ENCODE measurements at regions not wholly inside any gene's neighbourhood (a gene's known extent, or its start where the extent isn't known, plus 50 kb on each side); places are given as distances from the start of the nearest gene placed in this dataset.

DNA sequence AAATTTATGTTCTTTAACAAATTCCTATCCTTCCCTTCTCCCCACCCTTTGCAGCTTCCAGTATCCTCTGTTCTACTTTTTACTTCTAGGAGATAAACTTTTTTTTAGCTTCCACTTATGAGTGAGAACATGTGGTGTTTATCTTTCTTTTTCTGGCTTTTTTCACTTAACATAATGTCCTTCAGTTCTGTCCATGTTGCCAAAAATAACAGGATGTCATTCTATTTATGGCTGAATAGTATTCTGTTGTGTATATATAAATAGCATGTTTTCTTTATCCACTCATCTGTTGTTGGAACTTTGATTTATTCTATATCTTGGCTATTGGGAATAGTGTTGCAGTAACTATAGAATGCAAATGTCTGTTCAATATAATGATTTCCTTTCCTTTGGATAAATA lies 1191.2 kb downstream of the CNTNAP5 start:
- H2AFZ ChIP-seq (ENCODE audit: insufficient read depth, low read depth, low read length, poor library complexity, severe bottlenecking): no peak overlapping the region
- no peaks in the 10 kb centered on the region for H3K36me3 ChIP-seq (replicated peaks in 1 of 2; ENCODE audit: control extremely low read depth in 1 of 2, control insufficient read depth in 1 of 2, extremely low read depth in 1 of 2, insufficient read depth in 2 of 2, low read length in 1 of 2)
- Mint-ChIP-seq H3K9me3 (ENCODE audit: insufficient read depth) (peaks cover 6% of the 10 kb centered on the region), H3K4me1 (no peaks in the 10 kb centered on the region), H3K4me3 (no peak overlapping the region), H3K27me3 (no peaks in the 10 kb centered on the region), H3K27ac (no peak overlapping the region)
- H3K27me3 ChIP-seq (replicated peaks in 1 of 4; ENCODE audit: control extremely low read depth in 1 of 4, control insufficient read depth in 3 of 4, insufficient read depth in 4 of 4, low read length in 3 of 4): no peaks in the 10 kb centered on the region
- no peak for TF ChIP-seq EZH2 (IDR thresholded peaks at IDR 0.05; ENCODE audit: borderline replicate concordance, insufficient read depth, low read depth, low read length, poor library complexity, severe bottlenecking)
- TF ChIP-seq, protein P1, sequence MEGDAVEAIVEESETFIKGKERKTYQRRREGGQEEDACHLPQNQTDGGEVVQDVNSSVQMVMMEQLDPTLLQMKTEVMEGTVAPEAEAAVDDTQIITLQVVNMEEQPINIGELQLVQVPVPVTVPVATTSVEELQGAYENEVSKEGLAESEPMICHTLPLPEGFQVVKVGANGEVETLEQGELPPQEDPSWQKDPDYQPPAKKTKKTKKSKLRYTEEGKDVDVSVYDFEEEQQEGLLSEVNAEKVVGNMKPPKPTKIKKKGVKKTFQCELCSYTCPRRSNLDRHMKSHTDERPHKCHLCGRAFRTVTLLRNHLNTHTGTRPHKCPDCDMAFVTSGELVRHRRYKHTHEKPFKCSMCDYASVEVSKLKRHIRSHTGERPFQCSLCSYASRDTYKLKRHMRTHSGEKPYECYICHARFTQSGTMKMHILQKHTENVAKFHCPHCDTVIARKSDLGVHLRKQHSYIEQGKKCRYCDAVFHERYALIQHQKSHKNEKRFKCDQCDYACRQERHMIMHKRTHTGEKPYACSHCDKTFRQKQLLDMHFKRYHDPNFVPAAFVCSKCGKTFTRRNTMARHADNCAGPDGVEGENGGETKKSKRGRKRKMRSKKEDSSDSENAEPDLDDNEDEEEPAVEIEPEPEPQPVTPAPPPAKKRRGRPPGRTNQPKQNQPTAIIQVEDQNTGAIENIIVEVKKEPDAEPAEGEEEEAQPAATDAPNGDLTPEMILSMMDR (IDR thresholded peaks at IDR 0.05): no peak
- no peak for ATAC-seq (ENCODE audit: low read depth)
- ChIA-PET POLR2A (no interaction called here), CTCF (no interaction called here)
- H3K4me2 ChIP-seq (replicated peaks; ENCODE audit: low read depth, low read length, poor library complexity, severe bottlenecking): no peak overlapping the region
- H4K20me1 ChIP-seq (ENCODE audit: control insufficient read depth, insufficient read depth, low read length, poor library complexity, severe bottlenecking): no peaks in the 10 kb centered on the region
- no peak overlapping the region for H3K27ac ChIP-seq (ENCODE audit: low read length in 2 of 2)
- H3K9ac ChIP-seq (ENCODE audit: low read length): no peak overlapping the region
- H3K4me1 ChIP-seq (ENCODE audit: control insufficient read depth in 2 of 2, insufficient read depth in 2 of 2, low read length in 2 of 2): no peaks in the 10 kb centered on the region
- H3K9me3 ChIP-seq (ENCODE audit: control extremely low read depth in 1 of 3, control insufficient read depth in 2 of 3, insufficient read depth in 1 of 3, low read length in 2 of 3): peaks cover 0 to 2% (median 0%) of the 10 kb centered on the region in 3 donors
- H3K79me2 ChIP-seq (ENCODE audit: control insufficient read depth, insufficient read depth, low read length): no peaks in the 10 kb centered on the region
- no peak overlapping the region for H3K4me3 ChIP-seq (ENCODE audit: control extremely low read depth in 1 of 5, extremely low read depth in 1 of 5, insufficient read depth in 1 of 5, low read depth in 2 of 5, low read length in 4 of 5)
- no peak for DNase-seq
- intact Hi-C loops (cut with micrococcal nuclease): no loop called here

DNA sequence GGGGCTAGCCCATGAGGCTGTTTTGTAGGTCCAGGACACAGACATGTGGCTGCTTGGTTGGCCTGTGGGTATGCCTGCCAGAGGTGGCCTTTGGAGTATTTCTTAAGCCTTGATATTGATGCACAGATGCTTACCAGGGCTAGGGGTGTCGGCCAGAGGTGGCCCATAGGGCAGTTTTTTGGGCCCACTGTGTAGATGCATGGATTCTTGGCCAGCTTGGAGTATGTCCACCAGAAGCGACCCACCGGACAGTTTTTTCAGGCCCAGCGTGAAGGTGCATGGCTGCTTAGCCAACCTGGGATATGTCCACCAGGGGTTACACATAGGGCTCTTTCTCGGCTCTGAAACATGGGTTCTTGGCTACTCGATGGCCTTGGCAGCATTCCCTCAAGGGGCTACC lies 1199.1 kb downstream of the CNTNAP5 start:
- intact Hi-C loops (cut with micrococcal nuclease): no loop called here
- DNase-seq: no peak
- H3K4me2 ChIP-seq (replicated peaks; ENCODE audit: low read depth, low read length, poor library complexity, severe bottlenecking): no peak overlapping the region
- no peak for ATAC-seq (ENCODE audit: low read depth)
- no peaks in the 10 kb centered on the region for H3K4me1 ChIP-seq (ENCODE audit: control insufficient read depth in 2 of 2, insufficient read depth in 2 of 2, low read length in 2 of 2)
- 80% methylated on average over 6 of the region's 6 CpGs for WGBS (ENCODE audit: insufficient coverage)
- H3K9ac ChIP-seq (ENCODE audit: low read length): no peak overlapping the region
- no peak overlapping the region for H3K27ac ChIP-seq (ENCODE audit: low read length in 2 of 2)
- H3K27ac Mint-ChIP-seq: no peak overlapping the region
- H3K4me1 Mint-ChIP-seq: no peaks in the 10 kb centered on the region
- POLR2A ChIA-PET: no interaction called here
- H3K27me3 Mint-ChIP-seq: no peaks in the 10 kb centered on the region
- H3K4me3 ChIP-seq (ENCODE audit: control extremely low read depth in 1 of 5, extremely low read depth in 1 of 5, insufficient read depth in 1 of 5, low read depth in 2 of 5, low read length in 4 of 5): no peak overlapping the region
- CTCF ChIA-PET: no interaction called here
- H3K27me3 ChIP-seq (replicated peaks in 1 of 4; ENCODE audit: control extremely low read depth in 1 of 4, control insufficient read depth in 3 of 4, insufficient read depth in 4 of 4, low read length in 3 of 4): no peaks in the 10 kb centered on the region
- no peaks in the 10 kb centered on the region for H3K36me3 ChIP-seq (replicated peaks in 1 of 2; ENCODE audit: control extremely low read depth in 1 of 2, control insufficient read depth in 1 of 2, extremely low read depth in 1 of 2, insufficient read depth in 2 of 2, low read length in 1 of 2)
- H3K79me2 ChIP-seq (ENCODE audit: control insufficient read depth, insufficient read depth, low read length): no peaks in the 10 kb centered on the region
- H3K9me3 ChIP-seq (ENCODE audit: control extremely low read depth in 1 of 3, control insufficient read depth in 2 of 3, insufficient read depth in 1 of 3, low read length in 2 of 3): peaks cover 0 to 21% (median 2%) of the 10 kb centered on the region in 3 donors
- no peaks in the 10 kb centered on the region for H4K20me1 ChIP-seq (ENCODE audit: control insufficient read depth, insufficient read depth, low read length, poor library complexity, severe bottlenecking)
- no peak overlapping the region for H2AFZ ChIP-seq (ENCODE audit: insufficient read depth, low read depth, low read length, poor library complexity, severe bottlenecking)
- TF ChIP-seq, protein P1 (IDR thresholded peaks at IDR 0.05): no peak
- H3K4me3 Mint-ChIP-seq: no peak overlapping the region
- H3K9me3 Mint-ChIP-seq (ENCODE audit: insufficient read depth): peaks cover 6% of the 10 kb centered on the region
